SK-N-MC (cell line): ENCODE measurements at regions not wholly inside any gene's neighbourhood (a gene's known extent, or its start where the extent isn't known, plus 50 kb on each side); places are given as distances from the start of the nearest gene placed in this dataset.

Experiments used
- EZH2 ChIP-seq: fragments of 200-600 bp; sonication (generic); IDR thresholded peaks from one replicate; pipeline ENCODE4 v1.6.1; 2017; ENCODE audit warnings: antibody characterized with exemption
- POLR2AphosphoS5 ChIP-seq: IDR thresholded peaks from 2 replicates; pipeline ENCODE4 v1.6.1; 2012; ENCODE audit warnings: mild to moderate bottlenecking, low read depth, low read length, borderline replicate concordance

DNA sequence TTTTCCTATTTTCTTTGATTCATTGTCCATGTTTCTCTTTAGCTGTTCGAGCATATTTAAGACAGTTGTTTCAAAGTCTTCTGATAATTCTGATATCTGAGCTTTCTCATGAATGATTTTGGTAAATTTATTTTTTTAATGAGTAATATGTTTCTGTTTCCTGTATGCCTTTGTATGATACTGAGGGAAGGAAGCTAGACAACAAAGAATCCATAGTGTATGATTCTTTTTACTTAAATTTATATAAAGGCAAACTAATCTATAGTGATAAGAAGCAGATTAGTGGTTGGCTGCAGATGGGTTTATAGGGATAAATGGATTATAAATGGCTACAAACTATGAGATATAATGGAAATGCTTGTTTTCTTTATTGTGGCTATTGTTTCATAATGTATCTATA, 352.7 kb upstream of the CDH2 start:
- TF ChIP-seq POLR2AphosphoS5 (no peak), EZH2 (no peak)
